ENCODE measurements at regions not wholly inside any gene's neighbourhood (a gene's known extent, or its start where the extent isn't known, plus 50 kb on each side); places are given as distances from the start of the nearest gene placed in this dataset.

- no peak for TF ChIP-seq POLR2A (IDR thresholded peaks at IDR 0.05)
- Histone ChIP-seq H3K9me3 (no peaks in the 10 kb centered on the region), H3K4me1 (no peaks in the 10 kb centered on the region), H3K36me3 (ENCODE audit: low read depth, missing control alignments) (no peaks in the 10 kb centered on the region), H3K27me3 (no peaks in the 10 kb centered on the region), H3K4me3 (no peak overlapping the region), H3K27ac (no peak overlapping the region)
- 77 to 85% methylated on average over 2 of the region's 2 CpGs for WGBS, 2 donors
- DNase-seq: no peak
- intact Hi-C loops (cut with DNase I; ENCODE audit: low total_unique reads): no loop called here
Measured at GRCh38 chr20:40775561-40776146, 86.6 kb upstream of the MAFB start.

DNA sequence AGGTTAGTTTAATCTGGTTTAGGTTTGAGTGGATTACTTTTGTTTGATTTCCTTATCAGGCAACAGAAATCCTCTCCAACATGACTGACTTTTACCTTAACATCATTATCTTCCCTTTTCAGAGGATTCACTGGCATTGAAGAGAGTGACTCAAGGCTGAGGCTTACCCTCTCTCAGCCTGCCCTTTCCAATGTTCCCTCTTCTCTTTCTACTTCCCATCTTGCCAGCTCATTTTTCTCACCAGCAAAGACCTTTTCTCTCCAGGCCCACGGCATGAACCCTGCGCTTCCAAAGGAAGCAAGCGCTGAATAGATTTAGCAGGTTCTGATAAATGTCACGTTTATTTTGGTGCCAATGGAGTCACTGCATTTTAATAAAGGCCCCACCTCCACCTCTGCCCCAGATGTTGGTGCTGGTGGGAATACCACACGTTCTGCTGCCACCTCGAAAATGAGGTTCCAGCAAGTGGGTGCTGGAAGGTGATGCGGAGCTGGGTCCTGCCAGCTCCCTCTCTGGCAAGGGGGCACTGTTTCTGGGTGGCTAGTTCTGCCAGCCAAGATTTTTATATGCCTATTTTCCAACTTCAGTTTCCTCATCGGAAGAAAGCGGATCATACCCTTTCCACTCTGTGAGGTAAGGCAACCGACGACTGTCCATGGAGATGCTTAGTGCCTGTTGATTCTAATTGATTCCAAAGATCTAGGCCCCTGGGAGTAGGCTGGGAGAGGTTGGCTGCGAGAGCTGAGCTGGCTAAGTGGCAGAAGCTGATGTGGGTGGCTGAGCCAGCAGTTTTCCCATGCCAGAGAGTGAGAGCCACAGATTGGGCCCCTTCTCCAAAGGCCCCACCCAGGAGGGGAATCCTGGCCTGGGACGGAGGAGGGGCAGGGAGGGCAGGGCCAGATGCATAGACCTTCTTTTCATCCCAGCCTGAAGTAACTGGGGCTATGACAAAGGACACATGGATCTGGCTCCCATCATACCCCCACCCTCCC is 87.7 kb upstream of the MAFB start:
- whole genome bisulfite sequencing, 2 donors: 79 to 87% methylated on average over 12 to 13 of the region's 13 CpGs
- intact Hi-C loops (cut with DNase I; ENCODE audit: low total_unique reads): no loop called here

DNA sequence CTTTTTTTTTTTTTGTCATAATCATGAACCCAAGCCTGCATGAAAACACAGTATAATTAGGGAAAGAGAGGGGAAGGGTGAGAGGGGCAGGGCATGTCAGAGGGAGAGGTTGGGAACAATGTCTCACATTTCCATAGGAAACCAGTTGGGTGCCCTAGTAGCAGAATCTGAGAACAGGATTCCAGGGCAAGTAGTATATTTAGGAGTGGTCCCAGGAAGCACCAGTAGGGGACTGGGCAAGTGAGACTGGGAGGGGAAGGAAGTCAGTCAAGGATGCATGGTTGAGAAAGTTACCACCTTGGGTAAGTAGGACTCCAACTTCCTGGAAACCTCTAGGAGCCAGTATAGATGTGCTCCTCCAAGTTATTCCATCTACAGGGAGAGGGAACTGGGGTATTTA is 88.6 kb upstream of the MAFB start:
- H3K4me3 ChIP-seq: no peak overlapping the region
- TF ChIP-seq, protein P1, sequence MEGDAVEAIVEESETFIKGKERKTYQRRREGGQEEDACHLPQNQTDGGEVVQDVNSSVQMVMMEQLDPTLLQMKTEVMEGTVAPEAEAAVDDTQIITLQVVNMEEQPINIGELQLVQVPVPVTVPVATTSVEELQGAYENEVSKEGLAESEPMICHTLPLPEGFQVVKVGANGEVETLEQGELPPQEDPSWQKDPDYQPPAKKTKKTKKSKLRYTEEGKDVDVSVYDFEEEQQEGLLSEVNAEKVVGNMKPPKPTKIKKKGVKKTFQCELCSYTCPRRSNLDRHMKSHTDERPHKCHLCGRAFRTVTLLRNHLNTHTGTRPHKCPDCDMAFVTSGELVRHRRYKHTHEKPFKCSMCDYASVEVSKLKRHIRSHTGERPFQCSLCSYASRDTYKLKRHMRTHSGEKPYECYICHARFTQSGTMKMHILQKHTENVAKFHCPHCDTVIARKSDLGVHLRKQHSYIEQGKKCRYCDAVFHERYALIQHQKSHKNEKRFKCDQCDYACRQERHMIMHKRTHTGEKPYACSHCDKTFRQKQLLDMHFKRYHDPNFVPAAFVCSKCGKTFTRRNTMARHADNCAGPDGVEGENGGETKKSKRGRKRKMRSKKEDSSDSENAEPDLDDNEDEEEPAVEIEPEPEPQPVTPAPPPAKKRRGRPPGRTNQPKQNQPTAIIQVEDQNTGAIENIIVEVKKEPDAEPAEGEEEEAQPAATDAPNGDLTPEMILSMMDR (IDR thresholded peaks at IDR 0.05): no peak
- intact Hi-C loops (cut with DNase I; ENCODE audit: low total_unique reads): no loop called here

More for the DNA sequence above, 87.7 kb upstream of the MAFB start:
- Histone ChIP-seq H3K4me3 (no peak overlapping the region), H3K9me3 (no peaks in the 10 kb centered on the region), H3K27me3 (no peaks in the 10 kb centered on the region), H3K4me1 (peaks cover 5% of the 10 kb centered on the region), H3K36me3 (ENCODE audit: low read depth, missing control alignments) (no peaks in the 10 kb centered on the region), H3K27ac (no peak overlapping the region)
- TF ChIP-seq, protein P1 (IDR thresholded peaks at IDR 0.05): no peak
- TF ChIP-seq POLR2A (IDR thresholded peaks at IDR 0.05): no peak
- no peak for DNase-seq

GRCh38 chr20:40778894-40779496 is 90.0 kb upstream of the MAFB start:
- Histone ChIP-seq H3K4me1 (peaks cover 5% of the 10 kb centered on the region), H3K9me3 (no peaks in the 10 kb centered on the region), H3K36me3 (ENCODE audit: low read depth, missing control alignments) (no peaks in the 10 kb centered on the region), H3K27me3 (no peaks in the 10 kb centered on the region), H3K4me3 (no peak overlapping the region), H3K27ac (no peak overlapping the region)
- intact Hi-C loops (cut with DNase I; ENCODE audit: low total_unique reads): no loop called here
- 88% methylated on average over 2 of the region's 2 CpGs for WGBS, 2 donors
- DNase-seq: no peak
- TF ChIP-seq POLR2A (IDR thresholded peaks at IDR 0.05): no peak
- TF ChIP-seq, protein P1 (IDR thresholded peaks at IDR 0.05): no peak

More for the DNA sequence above, 88.6 kb upstream of the MAFB start:
- no peak overlapping the region for H3K27ac ChIP-seq
- no peaks in the 10 kb centered on the region for H3K27me3 ChIP-seq
- no peaks in the 10 kb centered on the region for H3K9me3 ChIP-seq
- H3K36me3 ChIP-seq (ENCODE audit: low read depth, missing control alignments): no peaks in the 10 kb centered on the region
- DNase-seq: no peak
- peaks cover 5% of the 10 kb centered on the region for H3K4me1 ChIP-seq

GRCh38 chr20:40781327-40782042 is 92.4 kb upstream of the MAFB start:
- no peak overlapping the region for H3K27ac ChIP-seq
- H3K9me3 ChIP-seq: no peaks in the 10 kb centered on the region
- no peaks in the 10 kb centered on the region for H3K27me3 ChIP-seq
- no peak for DNase-seq
- intact Hi-C loops (cut with DNase I; ENCODE audit: low total_unique reads): no loop called here
- peaks cover 5% of the 10 kb centered on the region for H3K4me1 ChIP-seq
- TF ChIP-seq, protein P1 (IDR thresholded peaks at IDR 0.05): no peak
- no peak for TF ChIP-seq POLR2A (IDR thresholded peaks at IDR 0.05)
- no peaks in the 10 kb centered on the region for H3K36me3 ChIP-seq (ENCODE audit: low read depth, missing control alignments)
- no peak overlapping the region for H3K4me3 ChIP-seq
- WGBS, 2 donors: 78 to 80% methylated on average over 14 of the region's 14 CpGs

Measured in testis (tissue), 2 donors.